ENCODE measurements at regions not wholly inside any gene's neighbourhood (a gene's known extent, or its start where the extent isn't known, plus 50 kb on each side); places are given as distances from the start of the nearest gene placed in this dataset.

DNA sequence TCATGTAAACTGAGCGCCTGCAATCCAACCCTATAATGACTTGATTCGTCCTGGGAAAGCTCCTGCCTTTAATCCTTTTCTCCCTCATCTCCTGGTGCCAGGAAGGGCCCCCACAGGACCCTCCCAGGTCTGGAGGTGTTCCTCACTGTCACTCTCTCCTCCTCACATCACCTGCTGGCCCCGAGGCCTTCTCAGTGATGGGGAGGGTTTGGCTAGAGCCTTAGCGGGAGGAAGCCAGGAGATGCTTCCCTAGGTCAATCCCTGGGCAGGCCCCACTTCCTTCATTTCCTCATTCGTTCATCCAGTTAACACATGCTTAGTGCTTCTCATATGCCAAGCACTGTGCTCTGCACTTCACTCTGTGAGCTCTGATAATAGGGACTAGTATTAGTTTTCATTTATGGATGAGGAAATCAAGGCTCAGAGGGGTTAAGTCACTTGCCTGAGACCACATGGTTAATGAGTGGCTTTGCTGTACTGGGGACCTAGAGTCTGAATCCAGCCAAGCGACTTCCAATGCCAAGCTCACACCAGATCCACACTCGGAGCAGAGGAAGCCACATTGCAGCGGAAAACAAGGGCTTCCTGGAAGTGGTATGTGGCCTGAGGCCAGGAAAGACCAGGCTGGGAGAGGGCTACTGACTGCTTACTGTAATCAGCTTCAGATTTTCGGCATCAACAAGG lies 50.3 kb upstream of the CHRNB4 start:
- ChIA-PET CTCF (no interaction called here), RAD21 (ENCODE audit: low non-redundant PET in 1 of 2, low total read pairs in 2 of 2, uncharacterized antibody in 2 of 2, unreplicated experiment in 2 of 2) (no interaction called here), POLR2A (no interaction called here)
- DNase-seq (ENCODE audit: low read depth, low spot score) (no peak), ATAC-seq (no peak)
- Histone ChIP-seq H3K9ac (ENCODE audit: low read length) (no peak overlapping the region), H2AFZ (ENCODE audit: low read depth, low read length, poor library complexity, severe bottlenecking) (no peak overlapping the region), H3K9me3 (ENCODE audit: control insufficient read depth in 1 of 2, insufficient read depth in 1 of 2, low read depth in 1 of 2, low read length in 2 of 2) (no peaks in the 10 kb centered on the region), H3K4me3 (replicated peaks in 1 of 2; ENCODE audit: low read depth in 1 of 2, low read length in 2 of 2) (no peak overlapping the region), H3K9me2 (ENCODE audit: insufficient read depth) (no peaks in the 10 kb centered on the region), H4K20me1 (ENCODE audit: insufficient read depth) (no peaks in the 10 kb centered on the region), H3K79me2 (ENCODE audit: insufficient read depth, low read length) (no peaks in the 10 kb centered on the region), H3K4me1 (ENCODE audit: control insufficient read depth in 1 of 2, insufficient read depth in 2 of 2, low read length in 2 of 2) (peaks cover 6 to 9% of the 10 kb centered on the region in 2 experiments; a peak in 3 of 4 replicates), H3K36me3 (ENCODE audit: control insufficient read depth in 1 of 2, insufficient read depth in 2 of 2, low read length in 2 of 2) (no peaks in the 10 kb centered on the region), H3K27me3 (ENCODE audit: insufficient read depth, low read length) (no peaks in the 10 kb centered on the region), H3K4me2 (ENCODE audit: low read length) (no peak overlapping the region), H3K27ac (ENCODE audit: low read depth, low read length) (no peak overlapping the region)
- intact Hi-C loops (cut with micrococcal nuclease) = no loop called here
- no TSS peak for BruUV-seq (replicated peaks)
- TF ChIP-seq EZH2 (IDR thresholded peaks at IDR 0.05) = no peak
- no peak for TF ChIP-seq SIN3A (IDR thresholded peaks at IDR 0.05; ENCODE audit: low read depth)
- TF ChIP-seq ZNF274 (IDR thresholded peaks at IDR 0.05; ENCODE audit: low read depth, low read length) = no peak
- TF ChIP-seq, protein P1, sequence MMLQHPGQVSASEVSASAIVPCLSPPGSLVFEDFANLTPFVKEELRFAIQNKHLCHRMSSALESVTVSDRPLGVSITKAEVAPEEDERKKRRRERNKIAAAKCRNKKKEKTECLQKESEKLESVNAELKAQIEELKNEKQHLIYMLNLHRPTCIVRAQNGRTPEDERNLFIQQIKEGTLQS (IDR thresholded peaks at IDR 0.05) = no peak
- TF ChIP-seq CBX3 (IDR thresholded peaks at IDR 0.05; ENCODE audit: low read depth) = no peak
- no peak for TF ChIP-seq CEBPB (IDR thresholded peaks at IDR 0.05; ENCODE audit: low read depth)
